Jurkat, Clone E6-1 (cell line): ENCODE measurements at regions not wholly inside any gene's neighbourhood (a gene's known extent, or its start where the extent isn't known, plus 50 kb on each side); places are given as distances from the start of the nearest gene placed in this dataset.

Experiments used
- DNase-seq: peaks from one replicate; pipeline ENCODE4 v3.0.0-alpha.2; 2011; ENCODE audit warnings: low read depth, low spot score
- H3K4me3 ChIP-seq: 2 replicates; pipeline ENCODE4 v1.5.1; 2011; ENCODE audit warnings: mild to moderate bottlenecking, low read length, control low read depth, moderate library complexity

- H3K4me3 ChIP-seq, result no peak overlapping the region
- no peak for DNase-seq
Observed at GRCh38 chr10:47240173-47240572, 59.8 kb upstream of the GDF10 start.

- no peak for DNase-seq
- no peak overlapping the region for H3K4me3 ChIP-seq
Observed at GRCh38 chr10:47241256-47241655, 58.7 kb upstream of the GDF10 start.

DNA sequence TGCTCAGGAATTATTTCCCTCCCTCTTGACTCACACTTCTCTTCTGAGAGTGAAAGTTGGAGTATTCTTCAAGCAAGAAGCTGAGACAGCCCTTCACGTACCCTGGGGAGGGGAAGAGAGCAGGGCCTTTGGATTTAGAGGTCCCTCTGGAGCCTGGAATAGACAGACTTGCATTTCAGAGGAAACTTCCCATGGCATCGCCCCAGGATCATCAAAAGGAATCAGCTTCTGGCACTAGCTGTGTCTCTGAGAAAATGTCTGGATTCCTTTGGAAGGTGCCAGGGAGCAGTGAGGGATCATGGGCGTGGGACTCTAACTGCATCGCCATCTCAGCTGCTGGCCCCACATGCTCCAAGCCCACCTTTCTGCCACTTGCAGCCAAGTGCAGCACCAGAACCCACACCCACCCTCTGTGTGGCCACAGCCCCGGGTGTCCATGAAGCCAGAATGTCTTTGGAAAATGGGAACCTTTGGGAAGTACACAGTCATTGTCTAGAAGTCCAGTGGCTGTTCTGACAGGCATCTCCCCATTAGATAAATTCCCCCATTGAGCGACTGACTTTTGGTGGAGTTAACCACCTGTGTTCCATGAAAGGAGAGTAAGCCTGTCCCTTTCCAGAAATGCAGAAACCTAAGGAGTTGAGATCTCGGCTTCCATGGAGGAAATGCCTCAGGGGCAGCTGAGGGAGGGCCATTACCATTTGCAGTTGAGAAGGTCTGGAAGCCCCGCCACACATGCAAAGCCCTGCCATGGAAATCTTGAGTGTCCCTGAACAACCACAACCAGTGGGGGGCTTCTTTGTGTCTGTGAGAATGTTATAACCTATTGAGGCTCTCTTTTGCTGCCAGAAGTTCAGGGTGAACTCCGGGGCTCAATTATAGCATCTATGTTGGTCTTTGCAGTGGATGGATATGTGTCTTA is 57.8 kb upstream of the GDF10 start:
- no peak for DNase-seq

DNA sequence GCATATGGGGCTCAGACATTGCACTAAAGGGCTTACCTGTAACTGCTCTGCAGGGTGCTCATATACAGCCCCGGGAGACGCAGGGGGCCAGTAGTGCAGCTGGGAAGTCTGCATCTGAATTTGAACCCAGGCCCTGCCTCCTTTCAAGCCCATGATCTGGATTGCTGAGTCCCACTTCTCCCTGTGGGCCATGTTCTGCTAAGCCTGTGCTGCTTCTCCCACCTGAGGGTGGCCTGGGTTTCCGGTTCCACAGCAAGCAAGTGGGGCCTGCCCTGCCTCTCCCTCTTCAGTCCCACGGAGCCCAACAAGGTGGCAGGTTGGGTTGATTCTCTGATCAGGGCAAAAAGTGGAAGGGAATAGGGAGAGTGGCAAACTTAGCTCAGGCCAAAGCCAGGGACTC is 56.6 kb upstream of the GDF10 start:
- no peak for DNase-seq
- no peak overlapping the region for H3K4me3 ChIP-seq

More for the DNA sequence above, 57.8 kb upstream of the GDF10 start:
- H3K4me3 ChIP-seq, result no peak overlapping the region

GRCh38 chr10:47243791-47244190 is 56.2 kb upstream of the GDF10 start:
- H3K4me3 ChIP-seq, result no peak overlapping the region
- no peak for DNase-seq

DNA sequence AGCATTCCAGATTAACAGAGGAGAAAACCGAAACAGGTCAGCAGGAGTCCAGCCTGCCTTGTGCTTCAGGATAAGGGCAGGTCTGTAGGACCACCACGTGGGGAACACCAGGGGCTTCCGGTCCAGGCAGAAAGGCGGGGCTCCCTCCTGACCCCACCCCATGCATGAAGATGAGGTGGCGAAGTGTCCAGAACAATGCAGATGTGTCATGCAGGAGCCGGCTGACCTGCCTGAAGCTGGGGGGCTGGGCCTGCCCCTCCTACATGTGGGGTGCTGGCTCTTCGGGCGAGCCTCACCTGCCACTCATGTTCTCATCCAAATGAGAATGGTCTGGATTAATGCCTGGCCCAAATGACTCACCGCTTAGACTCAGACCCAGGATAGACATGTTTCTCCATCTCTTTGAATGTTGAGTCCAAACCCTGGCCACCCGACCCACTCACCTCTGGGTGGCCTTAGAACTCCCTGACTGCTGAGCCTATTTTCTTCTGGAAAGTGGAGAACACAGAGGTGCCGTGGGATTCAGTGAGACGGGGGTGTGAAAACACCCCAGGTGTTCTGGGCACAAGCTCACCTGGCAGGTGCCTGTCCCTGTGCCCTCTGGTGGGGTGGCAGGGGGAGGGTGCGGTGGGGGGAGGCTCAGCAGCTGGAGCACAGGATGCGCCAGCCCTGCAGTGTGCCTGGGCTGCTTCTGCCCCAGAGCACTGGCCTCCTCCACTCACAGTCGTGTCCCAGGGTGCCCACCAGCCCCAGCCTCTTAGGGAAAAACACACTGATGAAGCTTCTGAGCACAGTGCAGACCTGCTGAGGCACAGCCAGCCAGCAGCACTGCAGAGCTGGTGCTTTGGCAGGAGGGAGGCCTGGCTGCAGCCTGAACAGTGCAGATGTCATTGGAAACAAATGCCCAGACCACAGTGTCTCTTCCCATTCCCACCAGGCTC is 55.2 kb upstream of the GDF10 start:
- no peak for DNase-seq

DNA sequence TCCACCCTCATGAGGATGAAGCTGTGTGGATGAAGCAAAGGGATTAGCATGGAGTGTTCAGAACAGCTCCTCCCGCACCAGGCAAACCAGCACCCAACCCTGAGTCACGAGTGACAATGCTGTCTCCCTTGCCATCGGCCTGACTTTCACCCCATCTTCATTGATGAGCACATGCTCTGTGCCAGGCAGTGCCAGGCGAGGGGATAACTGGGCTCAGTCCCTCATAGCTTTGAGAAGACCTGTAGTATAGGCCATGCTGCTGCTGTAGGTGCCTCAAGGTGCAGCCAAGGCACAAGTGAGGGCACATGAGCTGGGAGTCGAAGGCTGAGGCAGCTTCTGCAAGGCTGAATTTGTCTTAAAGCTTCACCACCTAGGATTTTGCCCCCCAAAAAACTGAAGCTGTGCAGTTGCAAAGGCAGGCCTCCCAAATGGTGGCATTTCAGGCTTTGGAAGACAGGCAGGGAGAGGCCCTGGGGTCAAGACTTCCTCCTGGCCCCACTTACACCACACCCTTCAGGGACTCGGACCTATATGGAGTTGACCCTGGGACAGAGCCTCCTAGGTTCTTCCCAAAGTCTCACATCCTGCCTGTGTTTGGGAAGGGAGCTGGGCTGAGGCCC is 54.2 kb upstream of the GDF10 start:
- no peak overlapping the region for H3K4me3 ChIP-seq
- DNase-seq, result no peak

More for the DNA sequence above, 55.2 kb upstream of the GDF10 start:
- H3K4me3 ChIP-seq, result no peak overlapping the region

- no peak overlapping the region for H3K4me3 ChIP-seq
- no peak for DNase-seq
Observed at GRCh38 chr10:47246406-47247147, 53.4 kb upstream of the GDF10 start.

GRCh38 chr10:47247148-47248059 is 52.6 kb upstream of the GDF10 start:
- H3K4me3 ChIP-seq, result no peak overlapping the region
- no peak for DNase-seq

DNA sequence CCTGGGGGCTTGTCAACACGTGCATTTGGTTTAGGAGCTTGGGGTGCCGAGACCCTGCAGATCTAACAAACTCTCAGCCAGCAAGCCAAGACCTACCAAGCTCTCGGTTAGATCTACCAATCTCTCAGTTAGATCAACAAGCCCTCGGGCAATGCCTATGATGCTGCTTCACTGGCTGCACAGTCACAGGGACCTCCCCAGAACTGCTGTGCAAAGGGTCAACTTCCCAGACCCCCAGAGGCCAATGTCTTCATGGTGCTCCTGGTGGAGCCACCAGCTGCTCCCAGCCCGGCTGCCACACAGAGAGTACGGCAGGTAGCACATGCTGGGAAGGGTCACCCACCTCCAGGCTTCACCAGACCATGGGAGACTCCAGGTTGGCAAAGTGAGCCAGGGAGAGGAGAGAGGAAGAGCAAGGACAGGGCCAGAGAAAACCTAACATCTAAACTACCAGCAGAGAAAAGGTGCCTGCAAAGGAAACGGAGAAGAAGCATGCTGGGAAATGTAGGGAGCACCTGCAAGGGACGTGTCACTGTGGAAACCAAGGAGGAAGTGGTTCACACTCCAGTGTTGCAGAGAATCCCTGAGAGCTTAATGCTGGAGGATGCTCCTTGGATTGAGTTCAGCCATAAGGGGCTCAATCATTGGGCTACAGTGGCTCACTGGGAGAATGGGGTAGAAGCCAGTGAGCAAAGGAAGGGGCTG is 51.5 kb upstream of the GDF10 start:
- peak; percentile 71 for DNase-seq
- H3K4me3 ChIP-seq, result no peak overlapping the region

DNA sequence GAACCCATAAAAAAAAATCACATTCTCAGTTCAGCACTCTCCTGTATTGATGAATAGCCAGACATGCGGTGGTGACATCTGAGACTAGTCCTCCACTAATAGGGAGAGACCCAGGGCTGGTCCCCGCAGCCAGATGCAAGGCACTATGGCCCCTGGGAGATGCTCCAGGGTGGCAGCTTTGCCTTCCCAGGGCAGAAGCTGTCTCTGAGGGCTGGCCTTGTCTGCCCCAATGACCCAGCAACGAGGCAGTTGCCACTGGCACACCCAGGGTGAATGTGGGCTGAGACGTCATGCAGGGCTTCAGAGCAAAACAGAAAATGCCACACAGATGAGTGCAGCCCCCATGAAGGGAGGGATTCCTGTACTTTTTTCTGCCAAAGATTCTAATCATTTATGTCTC is 50.1 kb upstream of the GDF10 start:
- DNase-seq, result no peak
- H3K4me3 ChIP-seq, result no peak overlapping the region
